HCT116 (cell line): ENCODE measurements at regions not wholly inside any gene's neighbourhood (a gene's known extent, or its start where the extent isn't known, plus 50 kb on each side); places are given as distances from the start of the nearest gene placed in this dataset.

Experiments used
- ATAC-seq: fragments of 200-7000 bp; cut with Tn5 transposase; 2 replicates; pipeline ENCODE4 v1.9.1; 2020; ENCODE audit warnings: mild to moderate bottlenecking, moderate library complexity
- BruUV-seq: library from RNA; stranded (reverse); fragments of 400-500 nt; replicated peaks from 2 replicates; lab custom pipeline; 2021; lab: Mats Ljungman, UMichigan
- CTCF ChIA-PET: fragments of 300-600 bp; sonication (Branson Sonifier 250); formaldehyde crosslinking; loops from one replicate; lab custom pipeline; 2021; ENCODE audit warnings: antibody characterized with exemption; lab: Charles Lee
- POLR2A ChIA-PET: fragments of 300-600, 350-600 bp; sonication (Branson Sonifier 250); formaldehyde crosslinking; loops from one replicate; lab custom pipeline; 2021; ENCODE audit warnings: antibody characterized with exemption; lab: Charles Lee
- RAD21 ChIA-PET, 2 experiments: fragments of 300-600 bp; sonication (Branson Sonifier 250); formaldehyde crosslinking; loops; one replicate each; lab custom pipeline; 2023; ENCODE audit warnings: low total read pairs in 2 of 2; ENCODE audit not compliant: uncharacterized antibody in 2 of 2, unreplicated experiment in 2 of 2, low non-redundant PET in 1 of 2; lab: Charles Lee
- DNase-seq: peaks from one replicate; pipeline ENCODE4 v3.0.0-alpha.2; 2010; ENCODE audit warnings: low read depth, low spot score
- H2AFZ ChIP-seq: fragments of 200-600 bp; shearing (Covaris generic), sonication (generic); 2 replicates; pipeline ENCODE4 v1.6.1; 2017; ENCODE audit warnings: low read depth, mixed run types, mixed read lengths, antibody characterized with exemption, low read length; ENCODE audit not compliant: poor library complexity, severe bottlenecking
- H3K27ac ChIP-seq: 2 replicates; pipeline ENCODE4 v1.5.1; 2012; ENCODE audit warnings: low read depth, low read length
- H3K27me3 ChIP-seq: fragments of 200-600 bp; sonication (generic); 2 replicates; pipeline ENCODE4 v1.6.1; 2016; ENCODE audit warnings: mixed run types, low read length, mixed read lengths; ENCODE audit not compliant: insufficient read depth
- H3K36me3 ChIP-seq, 2 experiments: fragments of 200-500 bp in 1 of 2; fragments of 200-600 bp in 1 of 2; sonication (Bioruptor generic) in 1 of 2; sonication (generic) in 1 of 2; 2 replicates each; pipeline versions ENCODE4 v1.5.1 to v1.6.1; 2014 to 2016; ENCODE audit warnings: low read length in 2 of 2, inconsistent platforms in 1 of 2, mixed read lengths in 1 of 2, mixed run types in 1 of 2; ENCODE audit not compliant: insufficient read depth in 2 of 2, control insufficient read depth in 1 of 2
- H3K4me1 ChIP-seq, 2 experiments: fragments of 200-600 bp in 1 of 2; sonication (generic) in 1 of 2; 2 replicates each; pipeline versions ENCODE4 v1.5.1 to v1.6.1; 2012 to 2017; ENCODE audit warnings: low read length in 2 of 2, inconsistent platforms in 1 of 2, mild to moderate bottlenecking in 1 of 2, mixed read lengths in 1 of 2, mixed run types in 1 of 2, moderate library complexity in 1 of 2; ENCODE audit not compliant: insufficient read depth in 2 of 2, control insufficient read depth in 1 of 2
- H3K4me2 ChIP-seq: fragments of 200-600 bp; sonication (generic); 2 replicates; pipeline ENCODE4 v1.6.1; 2017; ENCODE audit warnings: mixed run types, low read length, mixed read lengths
- H3K4me3 ChIP-seq, 2 experiments: fragments of 200-600 bp in 1 of 2; sonication (generic) in 1 of 2; replicated peaks in 1 of 2; 2 replicates each; pipeline ENCODE4 v1.5.1; 2011 to 2016; ENCODE audit warnings: low read length in 2 of 2, control low read depth in 1 of 2, low read depth in 1 of 2, mild to moderate bottlenecking in 1 of 2, mixed read lengths in 1 of 2, mixed run types in 1 of 2
- H3K79me2 ChIP-seq: fragments of 200-600 bp; sonication (generic); 2 replicates; pipeline ENCODE4 v1.6.1; 2017; ENCODE audit warnings: mild to moderate bottlenecking, mixed run types, low read length, moderate library complexity, mixed read lengths; ENCODE audit not compliant: insufficient read depth
- H3K9ac ChIP-seq: fragments of 200-600 bp; sonication (generic); 2 replicates; pipeline ENCODE4 v1.6.1; 2016; ENCODE audit warnings: low read length, mixed read lengths
- H3K9me2 ChIP-seq: fragments of 200-600 bp; sonication (generic), shearing (Covaris generic); 2 replicates; pipeline ENCODE4 v1.6.1; 2017; ENCODE audit warnings: mixed run types, mild to moderate bottlenecking, moderate library complexity; ENCODE audit not compliant: insufficient read depth
- H3K9me3 ChIP-seq, 2 experiments: fragments of 200-500 bp in 1 of 2; fragments of 200-600 bp in 1 of 2; sonication (Bioruptor generic) in 1 of 2; sonication (generic) in 1 of 2; 2 replicates each; pipeline ENCODE4 v1.6.1; 2014 to 2017; ENCODE audit warnings: low read length in 2 of 2, mixed read lengths in 2 of 2, inconsistent platforms in 1 of 2, low read depth in 1 of 2, mild to moderate bottlenecking in 1 of 2, mixed run types in 1 of 2, moderate library complexity in 1 of 2; ENCODE audit not compliant: control insufficient read depth in 1 of 2, insufficient read depth in 1 of 2
- H4K20me1 ChIP-seq: fragments of 200-600 bp; sonication (generic), shearing (Covaris generic); 2 replicates; pipeline ENCODE4 v1.6.1; 2017; ENCODE audit warnings: mixed run types, mild to moderate bottlenecking, moderate library complexity; ENCODE audit not compliant: insufficient read depth
- ATF3 ChIP-seq: IDR thresholded peaks from 2 replicates; pipeline ENCODE4 v1.6.1; 2012
- CTCF ChIP-seq, 3 experiments: fragments of 200-600 bp in 1 of 3; sonication (generic) in 1 of 3; IDR thresholded peaks in 2 of 3; conservative IDR thresholded peaks in 1 of 3; 2 replicates each; pipeline ENCODE4 v1.5.1; 2012 to 2017; ENCODE audit warnings: low read depth in 2 of 3, low read length in 2 of 3, antibody characterized with exemption in 1 of 3, borderline replicate concordance in 1 of 3, control low read depth in 1 of 3, mild to moderate bottlenecking in 1 of 3, mixed read lengths in 1 of 3, mixed run types in 1 of 3, moderate library complexity in 1 of 3; ENCODE audit not compliant: insufficient read depth in 1 of 3
- EZH2phosphoT487 ChIP-seq: fragments of 200-600 bp; IDR thresholded peaks from 2 replicates; pipeline ENCODE4 v1.6.1; 2018; ENCODE audit warnings: antibody characterized with exemption, borderline replicate concordance
- FOSL1 ChIP-seq: IDR thresholded peaks from 2 replicates; pipeline ENCODE4 v1.6.1; 2012; ENCODE audit warnings: low read depth
- RAD21 ChIP-seq: IDR thresholded peaks from 2 replicates; pipeline ENCODE4 v1.6.1; 2012; ENCODE audit warnings: low read depth, mild to moderate bottlenecking
- SIN3A ChIP-seq: IDR thresholded peaks from 2 replicates; pipeline ENCODE4 v1.6.1; 2012; ENCODE audit warnings: low read depth
- ZBTB33 ChIP-seq: IDR thresholded peaks from 2 replicates; pipeline ENCODE4 v1.6.1; 2011; ENCODE audit warnings: mild to moderate bottlenecking, low read length, moderate library complexity; ENCODE audit not compliant: insufficient replicate concordance; ENCODE audit errors: extremely low read depth
- intact Hi-C: fragments of 100-400 bp; cut with micrococcal nuclease; formaldehyde crosslinking; loops from 2 replicates; pipeline ENCODE4 v1.10.0; 2022

GRCh38 chr9:88676644-88677043 is 141.7 kb downstream of the NXNL2 start (continued):
- TF ChIP-seq CTCF (IDR thresholded peaks at IDR 0.05 in 2 of 3, conservative IDR thresholded peaks at IDR 0.05 in 1 of 3; ENCODE audit: borderline replicate concordance in 1 of 3, insufficient read depth in 1 of 3, low read depth in 2 of 3, low read length in 2 of 3): no peak
- no peak for TF ChIP-seq SIN3A
- TF ChIP-seq ATF3: no peak
- no peak for TF ChIP-seq ZBTB33

GRCh38 chr9:88678008-88678407 is 143.0 kb downstream of the NXNL2 start:
- CTCF ChIA-PET: no interaction called here
- Histone ChIP-seq H2AFZ (no peak overlapping the region), H3K4me3 (no peak overlapping the region), H3K36me3 (no peaks in the 10 kb centered on the region), H3K27me3 (no peaks in the 10 kb centered on the region), H3K4me1 (no peaks in the 10 kb centered on the region), H3K79me2 (no peaks in the 10 kb centered on the region), H3K4me2 (no peak overlapping the region), H3K27ac (no peak overlapping the region), H3K9me2 (no peaks in the 10 kb centered on the region), H3K9ac (no peak overlapping the region), H3K9me3 (no peaks in the 10 kb centered on the region), H4K20me1 (no peaks in the 10 kb centered on the region)
- intact Hi-C loops: no loop called here
- TF ChIP-seq RAD21 (no peak), SIN3A (no peak), EZH2phosphoT487 (no peak), FOSL1 (no peak)
- BruUV-seq: no TSS peak
- DNase-seq (no peak), ATAC-seq (no peak)
- RAD21 ChIA-PET: no interaction called here
- POLR2A ChIA-PET: no interaction called here
